ENCODE measurements at regions not wholly inside any gene's neighbourhood (a gene's known extent, or its start where the extent isn't known, plus 50 kb on each side); places are given as distances from the start of the nearest gene placed in this dataset.

- Histone ChIP-seq H3K36me3 (ENCODE audit: control insufficient read depth in 2 of 3, insufficient read depth in 3 of 3, low read length in 3 of 3) (no peaks in the 10 kb centered on the region), H3K9ac (ENCODE audit: low read length in 3 of 3) (no peak overlapping the region), H3K4me1 (ENCODE audit: control insufficient read depth in 2 of 3, insufficient read depth in 2 of 3, low read depth in 1 of 3, low read length in 3 of 3) (no peaks in the 10 kb centered on the region), H3K27ac (ENCODE audit: low read depth in 2 of 2, low read length in 2 of 2) (no peak overlapping the region), H3K4me3 (ENCODE audit: low read length in 3 of 3) (no peak overlapping the region), H3K9me3 (ENCODE audit: control insufficient read depth in 2 of 3, insufficient read depth in 1 of 3, low read length in 3 of 3) (peaks cover 0 to 10% (median 0%) of the 10 kb centered on the region in 3 donors), H3K27me3 (ENCODE audit: control insufficient read depth, insufficient read depth, low read length) (no peaks in the 10 kb centered on the region)
- no peak for FAIRE-seq
- intact Hi-C loops (cut with DNase I) = no loop called here
- DNase-seq = peak in 1 of 5 donors; percentile 0
- TF ChIP-seq CTCF (IDR thresholded peaks at IDR 0.05; ENCODE audit: borderline replicate concordance, extremely low read depth, insufficient read depth) = no peak
Observed at GRCh38 chr7:115526278-115526677, 504.3 kb downstream of the TFEC start.

- Histone ChIP-seq H3K4me3 (ENCODE audit: low read length in 3 of 3) (no peak overlapping the region), H3K36me3 (ENCODE audit: control insufficient read depth in 2 of 3, insufficient read depth in 3 of 3, low read length in 3 of 3) (no peaks in the 10 kb centered on the region), H3K27ac (ENCODE audit: low read depth in 2 of 2, low read length in 2 of 2) (no peak overlapping the region), H3K4me1 (ENCODE audit: control insufficient read depth in 2 of 3, insufficient read depth in 2 of 3, low read depth in 1 of 3, low read length in 3 of 3) (no peaks in the 10 kb centered on the region), H3K9me3 (ENCODE audit: control insufficient read depth in 2 of 3, insufficient read depth in 1 of 3, low read length in 3 of 3) (peaks cover 0 to 10% (median 0%) of the 10 kb centered on the region in 3 donors), H3K9ac (ENCODE audit: low read length in 3 of 3) (no peak overlapping the region), H3K27me3 (ENCODE audit: control insufficient read depth, insufficient read depth, low read length) (no peaks in the 10 kb centered on the region)
- FAIRE-seq (no peak), DNase-seq (no peak)
- no peak for TF ChIP-seq CTCF (IDR thresholded peaks at IDR 0.05; ENCODE audit: borderline replicate concordance, extremely low read depth, insufficient read depth)
- intact Hi-C loops (cut with DNase I) = no loop called here
Observed at GRCh38 chr7:115522174-115522573, 508.4 kb downstream of the TFEC start.

GRCh38 chr7:115516341-115516740, 514.2 kb downstream of the TFEC start:
- H3K27me3 ChIP-seq (ENCODE audit: control insufficient read depth, insufficient read depth, low read length) = no peaks in the 10 kb centered on the region
- H3K27ac ChIP-seq (ENCODE audit: low read depth in 2 of 2, low read length in 2 of 2) = no peak overlapping the region
- no peak overlapping the region for H3K4me3 ChIP-seq (ENCODE audit: low read length in 3 of 3)
- FAIRE-seq (no peak), DNase-seq (no peak)
- H3K9ac ChIP-seq (ENCODE audit: low read length in 3 of 3) = no peak overlapping the region
- TF ChIP-seq CTCF (IDR thresholded peaks at IDR 0.05; ENCODE audit: borderline replicate concordance, extremely low read depth, insufficient read depth) = no peak
- no peaks in the 10 kb centered on the region for H3K36me3 ChIP-seq (ENCODE audit: control insufficient read depth in 2 of 3, insufficient read depth in 3 of 3, low read length in 3 of 3)
- intact Hi-C loops (cut with DNase I) = no loop called here
- H3K9me3 ChIP-seq (ENCODE audit: control insufficient read depth in 2 of 3, insufficient read depth in 1 of 3, low read length in 3 of 3) = no peaks in the 10 kb centered on the region
- H3K4me1 ChIP-seq (ENCODE audit: control insufficient read depth in 2 of 3, insufficient read depth in 2 of 3, low read depth in 1 of 3, low read length in 3 of 3) = no peaks in the 10 kb centered on the region

- Histone ChIP-seq H3K9ac (ENCODE audit: low read length in 3 of 3) (no peak overlapping the region), H3K4me3 (ENCODE audit: low read length in 3 of 3) (no peak overlapping the region), H3K27me3 (ENCODE audit: control insufficient read depth, insufficient read depth, low read length) (no peaks in the 10 kb centered on the region), H3K27ac (ENCODE audit: low read depth in 2 of 2, low read length in 2 of 2) (no peak overlapping the region), H3K36me3 (ENCODE audit: control insufficient read depth in 2 of 3, insufficient read depth in 3 of 3, low read length in 3 of 3) (no peaks in the 10 kb centered on the region), H3K9me3 (ENCODE audit: control insufficient read depth in 2 of 3, insufficient read depth in 1 of 3, low read length in 3 of 3) (no peaks in the 10 kb centered on the region), H3K4me1 (ENCODE audit: control insufficient read depth in 2 of 3, insufficient read depth in 2 of 3, low read depth in 1 of 3, low read length in 3 of 3) (no peaks in the 10 kb centered on the region)
- DNase-seq (no peak), FAIRE-seq (no peak)
- intact Hi-C loops (cut with DNase I) = no loop called here
- TF ChIP-seq CTCF (IDR thresholded peaks at IDR 0.05; ENCODE audit: borderline replicate concordance, extremely low read depth, insufficient read depth) = no peak
Observed at GRCh38 chr7:115511330-115511729, 519.2 kb downstream of the TFEC start.
